Common myeloid progenitor, CD34-positive (primary cell): ENCODE measurements at regions not wholly inside any gene's neighbourhood (a gene's known extent, or its start where the extent isn't known, plus 50 kb on each side); places are given as distances from the start of the nearest gene placed in this dataset.

Source experiments
- CTCF ChIA-PET: fragments of 350-600 bp; sonication (Branson Sonifier 250); formaldehyde crosslinking; loops from one replicate; lab custom pipeline; 2021; ENCODE audit warnings: antibody characterized with exemption; lab: Charles Lee
- POLR2A ChIA-PET: fragments of 350-600 bp; sonication (Branson Sonifier 250); formaldehyde crosslinking; loops from one replicate; lab custom pipeline; 2021; ENCODE audit warnings: antibody characterized with exemption; lab: Charles Lee
- DNase-seq, 3 donors: peaks; one replicate each; pipeline versions ENCODE4 v3.0.0 to v3.0.0-alpha.2; 2013
- H3K27ac ChIP-seq, 2 experiments: 1 replicate in 1 of 2; 2 replicates in 1 of 2; pipeline ENCODE4 v1.7.0; 2013; ENCODE audit warnings: inconsistent platforms in 2 of 2, low read length in 2 of 2, mild to moderate bottlenecking in 2 of 2, low read depth in 1 of 2, moderate library complexity in 1 of 2; ENCODE audit not compliant: severe bottlenecking in 2 of 2, insufficient read depth in 1 of 2, poor library complexity in 1 of 2
- H3K27me3 ChIP-seq, 5 experiments: replicated peaks in 2 of 5; 1 replicate in 3 of 5; 2 replicates in 2 of 5; pipeline versions ENCODE4 v1.6.1 to v1.7.0; 2013; ENCODE audit warnings: low read length in 4 of 5, mild to moderate bottlenecking in 2 of 5, moderate library complexity in 2 of 5, inconsistent platforms in 1 of 5; ENCODE audit not compliant: insufficient read depth in 5 of 5, control insufficient read depth in 4 of 5
- H3K36me3 ChIP-seq, 4 experiments: 1 replicate in 2 of 4; 2 replicates in 2 of 4; pipeline versions ENCODE4 v1.6.1 to v1.7.0; 2013; ENCODE audit warnings: low read length in 3 of 4, control low read depth in 1 of 4, mild to moderate bottlenecking in 1 of 4; ENCODE audit not compliant: control insufficient read depth in 4 of 4, insufficient read depth in 4 of 4
- H3K4me1 ChIP-seq, 4 experiments: 1 replicate in 3 of 4; 2 replicates in 1 of 4; pipeline versions ENCODE4 v1.6.1 to v1.7.1; 2013; ENCODE audit warnings: low read length in 3 of 4, mild to moderate bottlenecking in 3 of 4, control low read depth in 1 of 4, inconsistent platforms in 1 of 4, moderate library complexity in 1 of 4; ENCODE audit not compliant: control insufficient read depth in 4 of 4, insufficient read depth in 4 of 4; ENCODE audit errors: control extremely low read depth in 1 of 4
- H3K4me3 ChIP-seq, 7 experiments: 1 replicate in 4 of 7; 2 replicates in 3 of 7; pipeline versions ENCODE4 v1.5.1 to v1.7.0; 2013; ENCODE audit warnings: mild to moderate bottlenecking in 7 of 7, low read length in 6 of 7, moderate library complexity in 6 of 7, inconsistent platforms in 2 of 7, low read depth in 2 of 7, control low read depth in 1 of 7; ENCODE audit not compliant: insufficient read depth in 4 of 7, control insufficient read depth in 1 of 7; ENCODE audit errors: extremely low read depth in 1 of 7
- H3K9me3 ChIP-seq, 5 experiments: 1 replicate in 4 of 5; 2 replicates in 1 of 5; pipeline versions ENCODE4 v1.6.1 to v1.7.1; 2013; ENCODE audit warnings: low read length in 4 of 5, mild to moderate bottlenecking in 2 of 5, inconsistent platforms in 1 of 5, low read depth in 1 of 5, moderate library complexity in 1 of 5; ENCODE audit not compliant: control insufficient read depth in 4 of 5, insufficient read depth in 2 of 5; ENCODE audit errors: control extremely low read depth in 1 of 5
- WGBS: methylation state at CpG from one replicate; pipeline ENCODE4 v1.1.5; 2013; ENCODE audit not compliant: insufficient coverage; 5-methylcytosine and 5-hydroxymethylcytosine counted together

DNA sequence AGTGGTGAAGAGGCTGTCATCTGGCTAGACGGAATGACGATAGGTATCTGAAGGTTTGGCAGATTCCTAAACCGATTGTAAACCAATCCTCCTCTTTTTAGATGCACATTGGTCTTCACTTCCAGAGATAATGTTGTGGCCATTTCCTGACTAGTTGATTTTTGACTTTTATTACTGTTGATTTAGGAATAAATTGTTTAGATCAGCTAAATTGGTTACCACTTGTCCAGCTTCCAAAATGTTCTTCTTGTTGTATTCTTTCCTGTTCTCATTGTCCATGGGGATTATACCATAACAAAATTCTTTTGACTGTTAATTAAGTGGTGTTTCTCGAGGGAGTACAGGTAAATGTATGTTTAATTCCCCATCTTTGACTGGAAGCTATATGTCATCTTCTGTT is 119.7 kb downstream of the MACROH2A1 start:
- Histone ChIP-seq H3K27ac (no peak overlapping the region), H3K4me1 (no peaks in the 10 kb centered on the region), H3K4me3 (no peak overlapping the region), H3K36me3 (no peaks in the 10 kb centered on the region), H3K9me3 (no peaks in the 10 kb centered on the region), H3K27me3 (no peaks in the 10 kb centered on the region)
- 100% methylated on average over 3 of the region's 4 CpGs for WGBS
- ChIA-PET CTCF (interaction anchor here (1.3 kb wide), 1 partner anchor 14 kb away, joined by 4 read pairs; no protein-coding TSS in a partner anchor), POLR2A (no interaction called here)
- DNase-seq, result no peak

- CTCF ChIA-PET, result no interaction called here
- Histone ChIP-seq H3K36me3 (no peaks in the 10 kb centered on the region), H3K27ac (no peak overlapping the region), H3K27me3 (no peaks in the 10 kb centered on the region), H3K4me1 (peaks cover 0 to 7% (median 3%) of the 10 kb centered on the region in 4 experiments), H3K9me3 (no peaks in the 10 kb centered on the region), H3K4me3 (no peak overlapping the region)
- POLR2A ChIA-PET, result no interaction called here
- WGBS, result 85% methylated on average over 6 of the region's 6 CpGs
- no peak for DNase-seq
Measured at GRCh38 chr5:135276151-135276550, 122.9 kb downstream of the MACROH2A1 start.

DNA sequence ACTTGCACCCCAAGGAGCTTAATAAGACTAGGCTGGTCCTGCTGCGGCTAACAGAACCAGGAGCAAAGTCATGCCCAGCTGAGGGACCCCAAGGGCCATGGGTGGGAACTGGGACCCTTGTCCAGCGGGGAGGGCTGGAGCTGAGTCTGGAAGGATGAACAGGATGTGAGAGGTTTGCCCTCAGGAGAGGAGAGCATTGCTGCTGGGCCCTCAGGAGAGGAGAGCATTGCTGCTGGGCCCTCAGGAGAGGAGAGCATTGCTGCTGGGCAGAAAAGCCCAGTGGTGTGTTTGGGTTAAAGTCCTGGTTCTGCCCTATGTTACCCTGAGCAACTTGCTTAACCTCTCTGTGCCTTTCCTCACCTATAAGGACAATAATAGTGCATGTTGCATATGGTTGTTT is 125.8 kb downstream of the MACROH2A1 start:
- Histone ChIP-seq H3K27ac (no peak overlapping the region), H3K27me3 (no peaks in the 10 kb centered on the region), H3K4me1 (peaks cover 0 to 7% (median 3%) of the 10 kb centered on the region in 4 experiments), H3K4me3 (no peak overlapping the region), H3K9me3 (no peaks in the 10 kb centered on the region), H3K36me3 (no peaks in the 10 kb centered on the region)
- POLR2A ChIA-PET, result no interaction called here
- CTCF ChIA-PET, result no interaction called here
- 100% methylated on average over 2 of the region's 2 CpGs for WGBS
- no peak for DNase-seq

- CTCF ChIA-PET, result interaction anchor here (1.1 kb wide), 1 partner anchor 45 kb away, joined by 3 read pairs; no protein-coding TSS in a partner anchor
- peaks cover 0 to 7% (median 3%) of the 10 kb centered on the region in 4 experiments for H3K4me1 ChIP-seq
Measured at GRCh38 chr5:135272311-135272805, 126.7 kb downstream of the MACROH2A1 start.

DNA sequence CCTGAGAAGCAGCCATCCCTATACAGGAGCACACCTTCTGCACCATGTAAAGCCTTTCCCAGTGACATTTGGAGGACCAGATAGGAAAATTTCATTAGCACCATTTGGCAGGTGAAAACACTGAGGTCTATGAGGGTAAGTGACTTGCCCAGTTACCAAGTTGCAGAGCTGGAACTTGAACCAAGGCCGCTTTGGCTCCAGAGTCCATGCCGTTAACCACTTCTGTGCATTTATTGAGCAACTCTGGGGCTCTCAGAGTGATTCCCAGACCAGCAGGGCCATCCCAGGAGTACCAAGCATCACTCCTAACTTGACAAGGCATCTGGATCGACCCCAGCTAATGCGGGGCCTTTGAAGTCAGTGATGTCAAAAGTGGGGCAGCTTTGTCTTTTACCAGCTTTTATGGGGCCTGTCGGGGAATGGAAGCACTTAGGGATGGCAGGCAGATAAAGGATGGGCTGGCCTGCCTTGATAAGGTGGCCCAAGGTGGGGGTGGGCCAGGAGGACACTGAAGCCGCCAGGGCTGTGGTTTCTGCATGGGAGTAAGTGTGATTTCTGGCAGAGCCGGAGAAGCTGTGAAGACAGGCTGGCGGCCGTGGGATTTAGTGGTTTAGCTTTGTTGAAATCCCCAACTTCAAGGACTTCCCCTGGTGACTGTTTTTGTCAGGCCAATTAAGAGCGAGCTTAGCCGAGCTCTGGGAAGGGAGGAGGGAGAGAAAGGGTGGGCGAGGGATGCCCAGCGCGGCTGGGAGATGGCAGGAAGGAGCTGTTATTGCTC is 127.3 kb downstream of the MACROH2A1 start:
- no peak overlapping the region for H3K4me3 ChIP-seq
- H3K4me1 ChIP-seq, result peaks cover 0 to 7% (median 3%) of the 10 kb centered on the region in 4 experiments
- H3K27me3 ChIP-seq, result no peaks in the 10 kb centered on the region
- ChIA-PET CTCF (interaction anchor here (1.1 kb wide), 1 partner anchor 44 kb away, joined by 3 read pairs; no protein-coding TSS in a partner anchor), POLR2A (no interaction called here)
- H3K9me3 ChIP-seq, result no peaks in the 10 kb centered on the region
- no peak overlapping the region for H3K27ac ChIP-seq
- WGBS, result 37% methylated on average over 10 of the region's 14 CpGs
- H3K36me3 ChIP-seq, result no peaks in the 10 kb centered on the region
- peak; percentile 51 to 88 (median 79) for DNase-seq

More at GRCh38 chr5:135272311-135272805, 126.7 kb downstream of the MACROH2A1 start:
- Histone ChIP-seq H3K4me3 (no peak overlapping the region), H3K27ac (no peak overlapping the region), H3K27me3 (no peaks in the 10 kb centered on the region), H3K36me3 (no peaks in the 10 kb centered on the region), H3K9me3 (no peaks in the 10 kb centered on the region)
- DNase-seq, result no peak
- POLR2A ChIA-PET, result no interaction called here
- 98% methylated on average over 9 of the region's 11 CpGs for WGBS

- peaks cover 0 to 7% (median 3%) of the 10 kb centered on the region in 4 experiments for H3K4me1 ChIP-seq
- DNase-seq, result no peak
- ChIA-PET CTCF (interaction anchor here (1.1 to 1.2 kb wide), 2 partner anchors 11 to 942 kb away, joined by 3 to 6 read pairs; no protein-coding TSS in a partner anchor), POLR2A (no interaction called here)
- H3K27ac ChIP-seq, result no peak overlapping the region
- H3K27me3 ChIP-seq, result no peaks in the 10 kb centered on the region
- H3K4me3 ChIP-seq, result no peak overlapping the region
- H3K36me3 ChIP-seq, result no peaks in the 10 kb centered on the region
- H3K9me3 ChIP-seq, result no peaks in the 10 kb centered on the region
- 95% methylated on average over 4 of the region's 7 CpGs for WGBS
Measured at GRCh38 chr5:135269931-135270421, 129.1 kb downstream of the MACROH2A1 start.

DNA sequence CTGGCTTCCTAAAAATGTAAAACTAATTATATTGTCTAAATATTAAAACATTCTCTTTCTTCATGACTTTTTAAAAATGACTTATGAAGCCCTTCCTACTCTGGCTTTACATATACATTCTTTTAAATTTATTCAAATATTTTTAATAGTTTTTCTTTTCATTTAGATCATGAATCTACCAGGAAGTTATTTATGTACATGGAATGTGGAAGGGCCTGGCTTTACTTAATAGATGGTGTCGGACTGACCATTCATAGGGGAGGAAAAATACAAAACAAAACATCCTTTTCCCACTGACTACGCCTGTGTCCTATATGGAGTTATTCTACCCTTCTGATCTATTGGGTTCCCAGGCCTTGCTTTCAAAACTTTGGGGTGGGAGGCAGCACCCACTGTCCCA is 129.8 kb downstream of the MACROH2A1 start:
- WGBS, result no CpG with 5 or more reads among the region's 2 CpGs
- no peaks in the 10 kb centered on the region for H3K9me3 ChIP-seq
- no peaks in the 10 kb centered on the region for H3K27me3 ChIP-seq
- CTCF ChIA-PET, result interaction anchor here (1.1 to 1.2 kb wide), 2 partner anchors 11 to 943 kb away, joined by 3 to 6 read pairs; no protein-coding TSS in a partner anchor
- peaks cover 0 to 7% (median 3%) of the 10 kb centered on the region in 4 experiments for H3K4me1 ChIP-seq
- no peak overlapping the region for H3K4me3 ChIP-seq
- no peak for DNase-seq
- H3K27ac ChIP-seq, result no peak overlapping the region
- H3K36me3 ChIP-seq, result no peaks in the 10 kb centered on the region
- POLR2A ChIA-PET, result no interaction called here
